HepG2 (cell line): ENCODE measurements at regions not wholly inside any gene's neighbourhood (a gene's known extent, or its start where the extent isn't known, plus 50 kb on each side); places are given as distances from the start of the nearest gene placed in this dataset.

Experiments
- ATAC-seq: fragments of 200-7000 bp; cut with Tn5 transposase; 3 replicates; pipeline ENCODE4 v1.9.1; 2020; ENCODE audit warnings: mild to moderate bottlenecking, moderate library complexity
- BruUV-seq: library from RNA; stranded (reverse); fragments of 400-500 nt; replicated peaks from 2 replicates; lab custom pipeline; 2021; lab: Mats Ljungman, UMichigan
- CTCF ChIA-PET: fragments of 300-600 bp; formaldehyde crosslinking; extraction: SDS; loops from one replicate; lab custom pipeline; 2021; ENCODE audit warnings: low total read pairs, inconsistent platforms, low intra/inter-chr PET ratio; lab: Yijun Ruan, JAX
- POLR2A ChIA-PET: fragments of 350-600 bp; sonication (Branson Sonifier 250); formaldehyde crosslinking; loops from one replicate; lab custom pipeline; 2020; ENCODE audit warnings: antibody characterized with exemption, inconsistent platforms; lab: Yijun Ruan, JAX
- DNase-seq: peaks from one replicate; pipeline ENCODE4 v3.0.0-alpha.2; 2015; ENCODE audit warnings: low spot score
- FAIRE-seq: peaks from 3 replicates; lab custom pipeline; 2011; peaks lifted over from hg19 to GRCh38; lab: Jason Lieb, UNC
- H2AFZ ChIP-seq: one replicate; pipeline ENCODE4 v1.6.1; 2011; ENCODE audit warnings: low read length, inconsistent platforms
- H3K27ac ChIP-seq: fragments of 300-600 bp; 3 replicates; pipeline ENCODE4 v1.8.0; 2011; ENCODE audit warnings: mixed run types, mild to moderate bottlenecking, mixed read lengths, low read length, inconsistent platforms; ENCODE audit not compliant: insufficient read depth; ENCODE audit errors: extremely low read length
- H3K27me3 ChIP-seq, 2 experiments: fragments of 200-600 bp in 1 of 2; 2 replicates in 1 of 2; 3 replicates in 1 of 2; pipeline versions ENCODE4 v1.6.0 to v1.8.0; 2011; ENCODE audit warnings: low read length in 2 of 2, mild to moderate bottlenecking in 2 of 2, moderate library complexity in 2 of 2, inconsistent platforms in 1 of 2; ENCODE audit not compliant: insufficient read depth in 2 of 2, control insufficient read depth in 1 of 2
- H3K36me3 ChIP-seq, 2 experiments: fragments of 200-600 bp in 1 of 2; replicated peaks in 1 of 2; 2 replicates in 1 of 2; 3 replicates in 1 of 2; pipeline versions ENCODE4 v1.5.1 to v1.8.0; 2011; ENCODE audit warnings: low read length in 2 of 2, inconsistent platforms in 1 of 2; ENCODE audit not compliant: insufficient read depth in 2 of 2, control insufficient read depth in 1 of 2
- H3K4me1 ChIP-seq: 2 replicates; pipeline ENCODE4 v1.5.1; 2012; ENCODE audit warnings: low read length, inconsistent platforms; ENCODE audit not compliant: insufficient read depth
- H3K4me2 ChIP-seq: 2 replicates; pipeline ENCODE4 v1.6.0; 2011; ENCODE audit warnings: low read depth, low read length, inconsistent platforms
- H3K4me3 ChIP-seq, 3 experiments: fragments of 200-600 bp in 1 of 3; sonication (generic), shearing (Covaris generic) in 1 of 3; replicated peaks in 1 of 3; 2 replicates each; pipeline ENCODE4 v1.5.1; 2011 to 2016; ENCODE audit warnings: low read length in 3 of 3, inconsistent platforms in 2 of 3, low read depth in 2 of 3, mild to moderate bottlenecking in 2 of 3, control low read depth in 1 of 3, mixed read lengths in 1 of 3; ENCODE audit not compliant: insufficient read depth in 1 of 3
- H3K79me2 ChIP-seq: one replicate; pipeline ENCODE4 v1.6.1; 2011; ENCODE audit warnings: low read length, inconsistent platforms; ENCODE audit not compliant: insufficient read depth
- H3K9ac ChIP-seq: 2 replicates; pipeline ENCODE4 v1.6.0; 2011; ENCODE audit warnings: mild to moderate bottlenecking, low read depth, low read length, inconsistent platforms; ENCODE audit not compliant: insufficient read depth
- H3K9me3 ChIP-seq: 2 replicates; pipeline ENCODE4 v1.5.1; 2012; ENCODE audit warnings: mild to moderate bottlenecking, low read length
- H4K20me1 ChIP-seq: 2 replicates; pipeline ENCODE4 v1.6.0; 2011; ENCODE audit warnings: inconsistent platforms, mild to moderate bottlenecking, low read length, moderate library complexity; ENCODE audit not compliant: insufficient read depth
- ETV6 ChIP-seq: sonication (generic); formaldehyde crosslinking; conservative IDR thresholded peaks from 2 replicates; pipeline ENCODE4 v1.4.0; 2020; ENCODE audit warnings: missing genetic modification reagents
- ISX ChIP-seq: sonication (generic); formaldehyde crosslinking; conservative IDR thresholded peaks from 2 replicates; pipeline ENCODE4 v1.5.0; 2020; ENCODE audit warnings: missing genetic modification reagents
- MNT ChIP-seq: fragments of 450-650 bp; IDR thresholded peaks from 2 replicates; pipeline ENCODE4 v1.6.1; 2016
- MTA1 ChIP-seq: sonication (generic); formaldehyde crosslinking; IDR thresholded peaks from 2 replicates; pipeline ENCODE4 v1.4.0; 2020; ENCODE audit warnings: missing genetic modification reagents, mild to moderate bottlenecking, borderline replicate concordance
- RCOR2 ChIP-seq: IDR thresholded peaks from 2 replicates; pipeline ENCODE4 v1.6.1; 2016; ENCODE audit warnings: missing biosample characterization, missing genetic modification reagents
- SNRNP70 ChIP-seq: fragments of 200-400 bp; formaldehyde crosslinking; IDR thresholded peaks from 2 replicates; pipeline ENCODE4 v1.6.1; 2017; ENCODE audit warnings: mild to moderate bottlenecking, low read depth, low read length, moderate library complexity
- TRIM24 ChIP-seq: sonication (generic); formaldehyde crosslinking; IDR thresholded peaks from 2 replicates; pipeline ENCODE4 v1.8.0; 2022; ENCODE audit warnings: mild to moderate bottlenecking, missing genetic modification reagents
- ZNF724P ChIP-seq: sonication (generic); formaldehyde crosslinking; IDR thresholded peaks from 2 replicates; pipeline ENCODE4 v1.8.0; 2022; ENCODE audit warnings: missing genetic modification reagents, borderline replicate concordance
- whole genome bisulfite sequencing: methylation state at CpG from one replicate; pipeline ENCODE4 v1.1.6; 2017; ENCODE audit warnings: low lambda C conversion rate; 5-methylcytosine and 5-hydroxymethylcytosine counted together
- in situ Hi-C: cut with HindIII; loops from 2 replicates; pipeline ENCODE4 v1.10.0; 2017; ENCODE audit warnings: low pct_unique_long_range_greater_than_20kb; ENCODE audit not compliant: extremely low pct_ligation_motif_present
- intact Hi-C: fragments of 100-400 bp; cut with micrococcal nuclease; formaldehyde crosslinking; loops from one replicate; pipeline ENCODE4 v1.10.0; 2022; ENCODE audit not compliant: unreplicated experiment

- ATAC-seq: no peak
- 19% methylated on average over 2 of the region's 2 CpGs for WGBS
These were observed 482.7 kb downstream of the FBXO15 start for GRCh38 chr18:73664896-73665295.

GRCh38 chr18:73663581-73663980 lies 484.1 kb downstream of the FBXO15 start:
- no peak for ATAC-seq
- no peak for FAIRE-seq
- no peak overlapping the region for H3K4me3 ChIP-seq

More at GRCh38 chr18:73664896-73665295, 482.7 kb downstream of the FBXO15 start:
- in situ Hi-C loops: no loop called here
- Histone ChIP-seq H3K36me3 (no peaks in the 10 kb centered on the region), H3K4me3 (no peak overlapping the region), H3K27ac (no peak overlapping the region), H3K79me2 (no peaks in the 10 kb centered on the region), H3K4me2 (no peak overlapping the region), H3K9ac (no peak overlapping the region), H3K27me3 (no peaks in the 10 kb centered on the region; a peak in 1 of 5 replicates), H3K9me3 (no peaks in the 10 kb centered on the region), H4K20me1 (no peaks in the 10 kb centered on the region), H3K4me1 (no peaks in the 10 kb centered on the region), H2AFZ (no peak overlapping the region)
- POLR2A ChIA-PET: no interaction called here
- BruUV-seq: no TSS peak
- intact Hi-C loops: no loop called here
- DNase-seq (no peak), FAIRE-seq (no peak)
- CTCF ChIA-PET: no interaction called here
- TF ChIP-seq RCOR2 (CRISPR knock-in tag): no peak

More at GRCh38 chr18:73663581-73663980, 484.1 kb downstream of the FBXO15 start:
- no peaks in the 10 kb centered on the region for H3K4me1 ChIP-seq
- no peak overlapping the region for H3K9ac ChIP-seq
- 0% methylated on average over 2 of the region's 2 CpGs for WGBS
- no peaks in the 10 kb centered on the region for H3K9me3 ChIP-seq
- no peaks in the 10 kb centered on the region for H3K36me3 ChIP-seq
- in situ Hi-C loops (no loop called here), intact Hi-C loops (no loop called here)
- BruUV-seq: no TSS peak
- H3K27me3 ChIP-seq: no peaks in the 10 kb centered on the region
- H4K20me1 ChIP-seq: no peaks in the 10 kb centered on the region
- CTCF ChIA-PET: no interaction called here
- TF ChIP-seq ETV6 (CRISPR knock-in tag) (no peak), ZNF724P (CRISPR knock-in tag) (no peak), ISX (no peak), SNRNP70 (no peak), MNT (no peak), TRIM24 (CRISPR knock-in tag) (no peak), MTA1 (CRISPR knock-in tag) (no peak)
- no peak overlapping the region for H3K4me2 ChIP-seq
- no peak overlapping the region for H2AFZ ChIP-seq
- H3K27ac ChIP-seq: no peak overlapping the region
- POLR2A ChIA-PET: no interaction called here
- DNase-seq: no peak
- no peaks in the 10 kb centered on the region for H3K79me2 ChIP-seq
